DMS153 treated with DMSO at 0.1 percent for 48 hours (cell line): ENCODE measurements at regions not wholly inside any gene's neighbourhood (a gene's known extent, or its start where the extent isn't known, plus 50 kb on each side); places are given as distances from the start of the nearest gene placed in this dataset.
A peak's percentile ranks its signal among the peaks of the same experiment; 100 is the strongest.

Experiments used
- DNase-seq: peaks from one replicate; lab custom pipeline; 2025; ENCODE audit not compliant: unreplicated experiment; lab: John Stamatoyannopoulos, UW

DNA sequence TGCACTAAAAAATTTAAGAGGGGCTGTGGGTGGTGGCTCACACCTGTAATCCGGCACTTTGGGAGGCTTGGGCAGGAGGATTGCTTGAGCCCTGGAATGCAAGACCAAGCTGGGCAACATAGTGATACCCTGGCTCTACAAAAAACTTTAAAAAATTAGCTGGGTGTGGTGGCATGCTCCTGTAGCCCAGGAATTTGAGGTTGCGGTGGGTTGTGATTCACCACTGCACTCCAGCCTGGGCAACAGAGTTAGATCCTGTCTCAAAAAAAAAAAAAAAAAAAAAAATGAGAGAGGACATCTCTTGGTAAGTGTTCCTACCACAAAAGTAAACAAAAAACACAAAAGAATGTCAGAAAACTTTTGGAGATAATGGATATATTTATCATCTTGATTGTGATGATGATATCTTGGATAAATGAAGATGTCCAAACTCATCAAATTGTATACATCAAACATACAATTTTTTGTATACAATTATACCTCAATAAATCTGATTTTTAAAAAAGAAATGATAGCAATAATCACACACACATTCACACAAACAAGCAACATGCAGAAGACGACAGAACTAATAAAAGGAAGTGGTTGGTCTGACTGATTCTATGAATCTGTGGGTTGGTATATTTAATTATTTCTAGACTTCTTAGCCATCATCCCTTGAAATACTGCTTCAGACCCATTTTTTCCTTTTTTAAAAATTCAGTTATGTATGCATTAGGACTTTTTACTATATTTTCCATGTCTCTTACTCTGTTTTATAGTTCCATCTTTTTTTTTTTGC lies 465.9 kb downstream of the PLA2G4A start:
- DNase-seq: no peak

DNA sequence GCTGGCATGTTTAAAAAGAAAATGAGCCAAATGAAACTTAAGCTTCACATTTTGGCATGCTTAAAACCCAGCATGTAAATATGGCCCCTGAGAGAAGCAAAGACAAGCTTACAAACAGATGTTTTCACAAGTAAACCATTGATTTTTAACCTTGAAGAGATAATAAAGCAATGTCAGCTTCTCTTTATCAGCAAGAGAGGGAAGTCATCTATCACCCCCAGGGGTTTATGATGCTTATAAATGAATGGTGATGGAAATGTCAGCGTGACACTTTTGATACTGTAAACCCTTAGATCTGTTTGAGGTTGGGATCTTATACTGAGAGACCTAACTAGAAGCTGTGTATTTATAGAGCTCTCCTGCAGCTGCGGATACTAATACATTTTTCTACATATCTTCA lies 471.3 kb downstream of the PLA2G4A start:
- DNase-seq: no peak

DNA sequence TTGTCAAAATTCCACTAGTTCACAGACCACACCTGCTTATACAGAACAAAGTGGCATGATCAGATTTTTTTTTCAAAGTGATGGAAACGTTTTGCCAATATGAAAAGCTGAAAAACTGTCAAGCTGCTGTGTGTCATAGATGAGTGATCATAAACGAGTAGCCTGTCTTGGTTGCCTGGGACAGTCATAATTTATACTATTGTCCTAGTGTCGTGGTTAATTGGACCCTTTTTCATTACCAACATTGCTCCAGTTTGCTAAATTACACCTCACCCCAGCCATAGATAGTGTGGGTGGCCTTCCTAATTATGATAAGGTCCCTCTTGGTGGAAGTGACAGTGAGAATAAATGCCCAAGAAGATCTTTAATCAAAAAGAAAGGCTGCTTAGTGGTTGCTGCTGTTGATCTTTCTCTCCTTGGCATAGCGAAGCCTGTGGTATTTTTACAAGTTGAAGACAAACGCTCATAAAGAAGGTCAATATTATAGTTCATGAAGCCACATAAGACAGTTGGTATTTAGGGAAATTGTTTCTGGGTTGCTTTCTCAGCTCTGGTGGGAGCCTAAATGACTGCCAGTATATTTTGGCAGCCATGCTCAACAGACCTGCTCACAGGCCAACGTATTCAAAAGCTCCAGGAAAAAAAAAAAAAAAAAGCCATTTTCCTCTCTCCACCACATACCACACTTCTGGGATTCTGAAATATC lies 478.1 kb downstream of the PLA2G4A start:
- no peak for DNase-seq

DNA sequence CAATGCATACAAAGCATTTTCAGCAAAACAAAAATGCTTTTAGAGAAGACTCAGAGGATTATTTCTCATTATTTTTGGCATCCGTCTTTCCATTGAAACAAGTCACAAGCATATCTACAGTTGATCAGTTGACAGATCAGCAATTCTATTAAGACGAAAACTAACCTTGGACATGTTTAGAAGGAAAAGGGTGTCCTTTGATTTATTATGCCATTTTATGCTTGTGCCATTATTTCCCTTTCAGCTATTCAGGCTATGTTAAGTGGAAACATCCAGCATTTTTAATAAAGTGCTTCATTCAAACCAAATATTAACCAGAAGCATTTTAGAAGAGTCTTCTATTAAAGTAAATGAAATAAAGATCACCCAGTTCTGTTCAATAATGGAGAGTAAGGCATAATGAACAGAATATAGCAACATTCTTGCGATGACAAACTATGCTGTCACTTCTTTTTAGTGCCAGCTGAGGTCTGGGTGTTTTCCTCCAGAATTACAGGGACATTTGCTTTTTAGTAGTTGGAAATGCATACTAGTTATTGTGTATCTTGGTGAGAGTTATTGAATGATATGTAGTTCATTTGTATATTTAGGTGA lies 481.4 kb downstream of the PLA2G4A start:
- no peak for DNase-seq

DNA sequence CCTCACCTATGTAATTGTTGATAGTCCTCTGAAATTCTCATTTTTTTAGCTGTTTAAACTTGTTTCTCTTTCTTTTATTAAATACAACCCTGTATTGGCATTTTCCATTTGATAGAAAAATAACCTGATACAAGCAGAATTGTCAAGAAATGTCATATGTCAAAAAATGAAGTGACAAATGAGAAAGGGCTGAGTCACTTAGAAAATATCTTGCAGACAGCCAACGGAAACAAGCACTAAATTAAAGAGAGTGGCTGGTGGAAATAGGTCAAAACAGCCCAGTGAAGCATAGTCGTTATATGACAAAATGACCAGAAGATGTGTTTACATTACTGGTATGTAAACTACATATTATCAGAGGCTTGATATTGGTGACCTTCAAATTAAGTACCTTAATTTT lies 484.4 kb downstream of the PLA2G4A start:
- DNase-seq: no peak

DNA sequence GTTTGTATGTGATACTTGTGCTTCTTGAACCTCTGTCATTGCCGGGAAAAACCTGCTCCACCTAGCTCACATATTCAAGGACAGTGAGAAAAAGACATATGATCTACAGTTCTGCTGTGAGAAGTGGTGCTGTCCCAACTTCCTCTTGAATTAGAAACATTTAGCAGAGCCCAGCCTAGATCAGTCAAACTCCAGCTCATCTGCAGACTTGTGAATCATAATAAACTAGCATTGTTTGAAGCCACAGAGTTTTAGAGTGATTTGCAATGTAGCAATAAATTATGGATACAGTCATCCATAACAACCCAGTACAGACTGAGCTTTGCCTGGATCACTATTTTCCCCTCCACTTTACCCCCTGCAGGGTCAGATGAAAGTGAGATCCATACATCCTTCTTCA lies 497.8 kb downstream of the PLA2G4A start:
- no peak for DNase-seq

DNA sequence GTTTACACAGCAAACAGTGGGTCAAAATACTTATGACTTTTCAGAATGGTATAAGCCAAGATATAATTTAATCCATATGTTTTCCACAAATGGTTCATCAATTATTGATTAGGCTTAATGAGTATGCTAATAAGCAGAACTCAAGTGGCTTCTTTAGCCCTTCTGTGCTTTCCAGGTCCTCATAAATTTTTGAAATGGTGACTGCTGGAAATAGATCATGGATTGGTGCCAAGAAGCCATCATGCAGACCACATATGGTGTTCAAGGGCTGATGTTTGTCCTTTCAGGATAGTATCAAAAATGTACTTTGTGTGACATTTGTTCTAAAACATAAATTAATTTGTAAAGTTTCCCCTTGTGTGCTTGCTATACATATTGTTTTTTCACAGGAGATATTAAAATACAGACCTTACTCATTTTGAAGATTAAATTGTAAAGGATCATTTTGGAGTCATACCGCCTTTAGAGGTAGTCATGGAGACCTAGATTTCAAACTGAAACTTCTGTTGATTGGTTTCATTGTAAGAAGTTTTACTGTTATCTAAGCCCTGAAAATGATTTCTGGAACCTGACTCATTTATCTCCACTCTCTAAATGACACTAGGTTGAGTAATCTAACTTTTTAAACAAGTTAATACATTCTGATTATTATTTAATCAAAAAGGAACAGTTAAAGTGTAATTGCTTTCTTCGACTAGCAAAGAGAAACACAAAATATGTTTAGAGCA lies 507.9 kb downstream of the PLA2G4A start:
- DNase-seq: peak; percentile 10

DNA sequence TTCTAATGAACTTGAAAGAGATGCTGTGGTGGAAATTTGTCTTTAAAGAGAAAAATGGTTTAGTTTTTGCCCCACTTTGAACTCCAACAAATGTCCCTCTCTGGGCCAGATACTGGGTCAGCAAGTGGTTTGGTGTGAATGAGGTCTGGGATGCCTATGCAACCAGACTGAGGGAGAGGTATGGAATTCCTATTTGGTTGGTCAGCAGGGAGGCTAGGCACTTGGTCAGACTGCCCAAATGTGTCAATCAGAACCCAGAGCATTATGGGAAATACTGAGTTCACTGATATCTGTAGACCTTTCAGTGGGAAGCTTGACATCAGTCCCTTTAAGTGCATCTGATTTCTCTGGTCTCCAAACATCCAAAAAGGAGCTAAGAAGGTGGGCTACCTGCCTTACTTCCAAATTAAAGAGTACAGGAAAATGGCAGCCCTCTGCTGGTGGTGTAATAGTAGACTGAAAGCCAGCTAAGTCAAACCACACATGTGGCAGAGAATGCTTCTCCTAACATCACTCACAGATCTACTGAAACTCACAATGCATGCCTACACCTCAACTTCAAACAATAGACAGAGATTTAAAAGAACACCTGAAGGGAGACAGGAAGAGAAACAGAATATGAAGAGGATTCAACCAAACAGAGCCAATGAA lies 510.1 kb downstream of the PLA2G4A start:
- no peak for DNase-seq

DNA sequence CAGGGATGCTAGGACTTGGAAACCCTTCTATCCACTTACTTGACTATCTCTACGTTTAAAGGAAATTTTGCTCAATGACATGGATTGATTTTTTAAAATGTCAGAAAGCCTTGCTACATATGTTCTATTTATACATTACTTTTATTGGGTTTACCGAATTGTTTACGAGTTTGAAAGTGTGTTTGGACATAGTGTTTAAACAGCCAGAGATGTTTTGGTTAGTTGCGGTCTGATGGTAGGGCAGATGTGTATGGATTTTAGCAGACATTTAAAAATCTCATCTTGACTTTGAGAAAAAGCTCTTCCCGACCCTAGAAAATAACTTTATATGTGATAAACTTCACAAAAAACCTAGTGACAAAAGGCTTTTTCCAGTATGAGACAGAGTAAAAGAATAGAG lies 513.7 kb downstream of the PLA2G4A start:
- no peak for DNase-seq

DNA sequence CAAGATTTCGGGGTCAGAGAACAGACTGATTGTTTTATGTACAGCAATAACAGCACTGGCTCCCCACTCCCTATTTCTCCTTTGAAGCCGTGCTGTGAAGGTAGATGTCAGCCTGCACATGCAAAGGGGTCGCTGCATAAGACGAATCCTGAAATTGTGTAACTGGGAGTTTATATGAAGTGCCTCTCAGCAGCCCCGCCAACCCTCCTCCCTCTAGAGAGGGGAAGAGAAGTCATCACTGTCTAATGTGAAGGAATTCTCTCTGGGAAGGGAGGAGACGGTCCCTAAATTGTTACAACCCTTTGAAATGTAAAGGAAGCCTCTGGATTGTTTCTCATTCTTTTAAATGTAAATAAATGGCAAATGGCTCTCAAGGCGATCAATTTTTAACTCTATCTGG lies 545.3 kb downstream of the PLA2G4A start:
- no peak for DNase-seq

DNA sequence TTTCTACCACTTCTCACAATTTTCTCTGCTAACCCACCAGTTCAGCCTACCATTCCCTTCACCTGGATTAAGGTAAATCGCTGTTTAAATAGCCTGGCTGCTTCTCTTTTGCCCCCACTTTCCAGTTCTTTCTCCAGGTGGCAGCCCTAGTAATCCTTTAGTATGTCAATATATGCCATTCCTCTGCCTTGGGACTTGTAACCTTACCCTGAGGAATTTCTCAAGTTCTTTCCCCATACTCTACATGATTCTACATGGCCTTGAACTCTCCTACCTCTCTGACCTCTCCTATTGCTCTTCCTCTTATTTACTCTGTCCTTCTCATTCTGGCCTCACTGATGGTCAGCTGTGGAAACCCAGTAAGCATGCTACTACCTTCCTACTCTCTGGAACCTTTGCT lies 546.0 kb downstream of the PLA2G4A start:
- no peak for DNase-seq

DNA sequence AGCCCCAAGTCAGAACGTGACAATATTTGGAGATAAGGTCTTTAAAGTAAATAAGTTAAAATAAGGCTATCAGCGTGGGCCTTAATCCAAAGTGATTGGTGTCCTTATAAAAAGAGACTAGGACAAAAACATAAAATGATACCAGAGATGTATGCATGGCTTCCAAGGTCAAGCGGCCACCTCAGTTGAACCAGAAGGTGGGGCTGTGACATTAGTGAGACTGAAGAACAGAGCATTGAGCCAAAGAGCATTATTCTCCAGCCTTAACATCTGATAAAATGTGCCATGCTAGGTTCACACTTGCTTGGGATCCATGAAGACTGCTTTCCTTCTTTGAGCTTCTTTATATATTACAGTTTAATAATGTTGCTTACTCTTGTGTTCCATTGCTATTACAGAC lies 554.6 kb downstream of the PLA2G4A start:
- DNase-seq: no peak

DNA sequence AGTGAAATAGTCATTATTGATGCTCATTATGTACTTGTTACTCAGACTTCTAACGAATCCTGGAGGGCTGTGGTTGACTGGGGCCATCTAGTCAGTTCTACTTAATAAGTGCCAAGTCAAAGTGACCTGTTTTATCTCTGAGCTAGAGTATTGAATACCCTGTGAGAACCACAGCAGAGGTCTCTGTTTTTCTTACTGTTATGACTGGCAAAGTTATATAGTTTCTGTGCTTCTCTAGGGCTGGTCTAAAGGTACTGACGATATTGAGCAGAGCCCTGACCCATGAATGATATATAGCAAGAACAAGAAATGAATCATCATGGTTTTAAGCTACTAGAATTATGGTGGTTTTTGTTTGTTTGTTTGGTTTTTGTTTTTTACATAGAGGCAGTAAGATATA lies 555.8 kb downstream of the PLA2G4A start:
- DNase-seq: no peak

DNA sequence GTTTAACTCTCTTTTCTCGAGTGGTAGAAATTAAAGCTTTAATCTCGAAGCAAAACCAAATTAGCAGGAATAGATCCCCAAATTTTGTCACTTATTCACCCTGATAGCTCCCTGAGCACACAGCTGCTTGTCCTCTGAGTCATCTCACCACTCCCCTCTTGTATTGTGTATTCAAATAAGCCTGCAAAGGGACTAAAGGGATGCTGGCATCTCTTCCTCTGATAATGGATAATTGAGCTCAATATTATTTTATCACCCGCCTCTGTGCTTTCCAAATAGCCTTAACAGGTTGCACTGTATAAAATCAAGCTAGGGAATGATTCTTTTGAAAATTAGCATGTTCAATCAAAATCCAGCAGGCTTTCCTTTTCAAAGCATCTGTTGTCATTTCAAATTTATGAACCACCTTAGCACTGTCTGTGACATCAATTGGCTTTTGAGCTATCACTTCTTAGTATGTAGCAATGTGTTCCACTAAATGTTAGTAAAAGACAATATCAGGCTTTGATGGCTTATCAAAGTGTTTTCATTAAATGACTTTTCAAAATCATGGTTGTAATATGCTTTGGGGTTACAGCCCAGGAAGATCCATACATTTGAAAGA lies 561.6 kb downstream of the PLA2G4A start:
- no peak for DNase-seq

DNA sequence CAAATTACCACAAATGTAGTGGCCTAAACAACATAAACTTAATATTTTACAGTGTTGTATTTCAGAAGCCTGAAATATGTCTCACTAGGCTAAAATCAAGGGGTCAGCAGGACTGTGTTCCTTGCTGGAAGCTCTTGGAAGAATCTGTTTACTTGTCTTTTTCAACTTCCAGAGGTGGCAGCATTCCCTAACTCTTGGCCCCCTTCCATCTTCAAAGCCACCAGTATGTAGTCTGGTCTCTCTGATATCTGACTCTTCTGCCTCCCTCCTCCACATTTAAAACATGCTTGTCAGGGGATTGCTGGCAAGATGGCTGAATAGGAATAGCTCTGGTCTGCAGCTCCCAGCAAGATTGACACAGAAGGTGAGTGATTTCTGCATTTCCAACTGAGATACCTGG lies 567.5 kb downstream of the PLA2G4A start:
- no peak for DNase-seq

DNA sequence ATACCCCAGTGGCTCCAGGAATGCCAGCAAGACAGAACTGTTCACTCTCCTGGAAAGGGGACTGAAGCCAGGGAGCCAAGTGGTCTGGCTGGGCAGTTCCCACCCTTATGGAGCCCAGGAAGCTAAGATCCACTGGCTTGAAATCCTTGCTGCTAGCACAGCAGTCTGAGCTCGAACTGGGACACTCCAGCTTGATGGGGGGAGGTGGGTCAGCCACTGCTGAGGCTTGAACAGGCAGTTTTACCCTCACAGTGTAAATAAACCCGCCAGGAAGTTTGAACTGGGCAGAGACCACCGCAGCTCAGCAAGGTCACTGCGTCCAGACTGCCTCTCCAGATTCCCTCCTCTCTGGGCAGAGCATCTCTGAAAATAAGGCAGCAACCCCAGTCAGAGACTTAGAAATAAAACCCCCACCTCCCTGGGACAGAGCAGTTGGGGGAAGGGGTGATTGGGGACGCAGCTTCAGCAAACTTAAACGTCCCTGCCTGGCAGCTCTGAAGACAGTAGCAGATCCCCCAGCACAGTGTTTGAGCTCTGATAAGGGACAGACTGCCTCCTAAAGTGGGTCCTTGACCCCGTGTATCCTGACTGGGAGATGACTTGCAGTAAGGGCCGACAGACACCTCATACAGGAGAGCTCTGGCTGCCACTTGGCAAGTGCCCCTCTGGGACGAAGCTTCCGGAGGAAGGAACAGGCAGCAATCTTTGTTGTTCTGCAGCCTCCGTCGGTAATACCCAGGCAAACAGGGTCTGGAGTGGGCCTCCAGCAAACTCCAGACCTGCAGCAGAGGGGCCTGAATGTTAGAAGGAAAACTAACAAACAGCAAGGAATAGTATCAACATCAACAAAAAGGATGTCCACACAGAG lies 568.4 kb downstream of the PLA2G4A start:
- no peak for DNase-seq

DNA sequence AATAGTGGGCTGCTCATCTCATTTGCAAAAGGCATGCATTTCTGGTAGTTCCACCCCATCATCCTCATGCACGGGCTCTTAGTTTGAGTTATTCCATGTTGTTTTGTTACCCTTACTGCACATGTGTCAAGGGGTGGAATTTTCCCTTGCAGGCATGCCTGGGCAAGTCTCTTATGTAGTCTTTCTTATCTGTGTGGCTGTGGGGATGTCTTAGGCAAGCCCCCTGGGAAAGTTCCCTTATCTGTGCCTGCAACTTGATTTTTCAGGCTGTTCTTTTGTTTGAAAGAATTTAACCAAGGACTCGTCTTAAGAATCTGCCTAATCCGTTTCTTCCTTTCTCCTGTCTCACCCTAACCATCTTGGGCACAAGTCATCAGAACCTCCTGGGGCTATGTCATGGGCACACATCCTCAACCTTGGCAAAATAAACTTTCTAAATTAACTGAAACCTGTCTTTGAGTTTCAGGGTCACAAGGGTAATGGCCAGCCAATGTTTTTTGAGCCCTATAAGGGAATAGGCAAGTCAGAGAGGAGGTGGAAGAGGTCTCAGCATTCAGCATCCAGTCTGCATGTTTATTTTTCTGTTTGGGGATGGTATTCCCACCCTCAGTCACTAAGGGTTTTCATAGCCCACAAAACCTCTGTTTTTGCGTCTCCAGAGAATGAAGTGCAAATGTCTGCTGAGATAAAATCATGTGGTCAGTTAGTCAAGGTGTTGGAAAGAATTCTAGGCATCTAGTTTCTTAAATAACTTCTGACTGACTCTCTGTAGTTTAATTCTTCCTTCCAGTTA lies 579.7 kb downstream of the PLA2G4A start:
- DNase-seq: no peak

DNA sequence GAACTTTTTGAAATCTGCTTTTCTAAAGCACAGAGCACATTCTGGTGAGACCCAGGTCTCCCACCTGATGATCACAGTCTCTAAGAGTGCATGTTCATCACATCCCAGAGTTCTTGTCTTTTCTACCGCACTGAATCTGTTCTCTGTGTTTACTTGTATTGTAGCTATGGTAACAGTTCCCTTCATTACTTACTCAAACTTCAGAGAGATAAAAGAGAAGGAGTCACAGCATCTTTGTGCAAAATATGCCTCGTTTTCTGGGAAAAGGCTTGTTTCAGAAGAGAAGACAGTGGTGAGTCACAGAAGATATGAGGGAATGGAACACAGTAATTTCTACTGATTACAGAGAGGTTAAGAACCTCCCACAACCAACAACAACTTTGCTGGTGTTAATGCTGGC lies 580.6 kb downstream of the PLA2G4A start:
- DNase-seq: no peak

DNA sequence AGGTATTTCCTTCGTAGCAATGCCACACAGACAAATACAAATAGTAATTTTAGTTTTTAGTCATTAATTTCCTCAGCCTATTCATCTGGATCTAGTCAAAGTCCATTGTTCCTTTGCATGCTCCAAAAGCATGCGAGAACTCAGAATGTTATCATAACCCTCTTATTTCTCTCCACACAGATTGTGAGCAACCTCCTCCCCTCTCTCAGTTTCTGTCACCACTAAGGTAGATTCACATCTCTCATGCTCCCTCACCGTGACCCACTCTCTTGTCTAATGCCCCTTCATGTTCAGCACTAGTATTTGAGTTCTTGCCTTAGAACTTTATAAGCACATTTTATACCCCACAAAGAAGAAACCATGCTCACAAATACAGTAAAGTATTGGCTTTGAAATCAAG lies 582.4 kb downstream of the PLA2G4A start:
- no peak for DNase-seq
